ENCODE measurements at regions not wholly inside any gene's neighbourhood (a gene's known extent, or its start where the extent isn't known, plus 50 kb on each side); places are given as distances from the start of the nearest gene placed in this dataset.

GRCh38 chr7:67675971-67676370, 679.3 kb downstream of the TYW1 start:
- Mint-ChIP-seq H3K9me3 (ENCODE audit: unreplicated experiment) (peaks cover 23% of the 10 kb centered on the region), H3K4me1 (ENCODE audit: low read depth, unreplicated experiment) (no peaks in the 10 kb centered on the region), H3K36me3 (ENCODE audit: low read depth, unreplicated experiment) (no peaks in the 10 kb centered on the region), H3K4me3 (ENCODE audit: unreplicated experiment) (no peak overlapping the region), H3K27ac (ENCODE audit: unreplicated experiment) (no peak overlapping the region), H3K27me3 (ENCODE audit: low read depth, unreplicated experiment) (no peaks in the 10 kb centered on the region)
- no peak overlapping the region for H3K4me2 ChIP-seq (ENCODE audit: low read length)
- FAIRE-seq = no peak
- no peaks in the 10 kb centered on the region for H3K36me3 ChIP-seq (ENCODE audit: insufficient read depth, low read length)
- H2AFZ ChIP-seq (ENCODE audit: low read depth, low read length) = no peak overlapping the region
- no peak overlapping the region for H3K27ac ChIP-seq (ENCODE audit: low read depth, low read length)
- peaks cover 8% of the 10 kb centered on the region for H3K9me3 ChIP-seq (ENCODE audit: insufficient read depth, low read depth, low read length)
- H3K9ac ChIP-seq (ENCODE audit: low read length) = no peak overlapping the region
- DNase-seq (ENCODE audit: low read depth) = no peak
- no peaks in the 10 kb centered on the region for H3K4me1 ChIP-seq (ENCODE audit: insufficient read depth, low read length)
- no peak overlapping the region for H3K4me3 ChIP-seq (ENCODE audit: insufficient read depth, low read depth, low read length)
- no peaks in the 10 kb centered on the region for H4K20me1 ChIP-seq (ENCODE audit: insufficient read depth, low read length)
- no peak for TF ChIP-seq CTCF (IDR thresholded peaks at IDR 0.05; ENCODE audit: insufficient read depth, low read depth, low read length)
- TF ChIP-seq EZH2 (IDR thresholded peaks at IDR 0.05; ENCODE audit: insufficient read depth, low read length) = no peak
- no peaks in the 10 kb centered on the region for H3K27me3 ChIP-seq (ENCODE audit: insufficient read depth, low read length)
- H3K79me2 ChIP-seq (ENCODE audit: insufficient read depth, low read length) = no peaks in the 10 kb centered on the region

- H3K9me3 Mint-ChIP-seq (ENCODE audit: unreplicated experiment) = peaks cover 16% of the 10 kb centered on the region
- H3K4me3 ChIP-seq (ENCODE audit: insufficient read depth, low read depth, low read length) = no peak overlapping the region
- no peak overlapping the region for H3K27ac Mint-ChIP-seq (ENCODE audit: unreplicated experiment)
- no peak overlapping the region for H3K4me2 ChIP-seq (ENCODE audit: low read length)
- no peaks in the 10 kb centered on the region for H3K36me3 ChIP-seq (ENCODE audit: insufficient read depth, low read length)
- no peaks in the 10 kb centered on the region for H3K27me3 Mint-ChIP-seq (ENCODE audit: low read depth, unreplicated experiment)
- DNase-seq (ENCODE audit: low read depth) (no peak), FAIRE-seq (no peak)
- H3K4me1 Mint-ChIP-seq (ENCODE audit: low read depth, unreplicated experiment) = no peaks in the 10 kb centered on the region
- H4K20me1 ChIP-seq (ENCODE audit: insufficient read depth, low read length) = no peaks in the 10 kb centered on the region
- no peak overlapping the region for H2AFZ ChIP-seq (ENCODE audit: low read depth, low read length)
- H3K27ac ChIP-seq (ENCODE audit: low read depth, low read length) = no peak overlapping the region
- H3K4me1 ChIP-seq (ENCODE audit: insufficient read depth, low read length) = no peaks in the 10 kb centered on the region
- no peaks in the 10 kb centered on the region for H3K36me3 Mint-ChIP-seq (ENCODE audit: low read depth, unreplicated experiment)
- peaks cover 5% of the 10 kb centered on the region for H3K9me3 ChIP-seq (ENCODE audit: insufficient read depth, low read depth, low read length)
- TF ChIP-seq EZH2 (IDR thresholded peaks at IDR 0.05; ENCODE audit: insufficient read depth, low read length) = no peak
- TF ChIP-seq CTCF (IDR thresholded peaks at IDR 0.05; ENCODE audit: insufficient read depth, low read depth, low read length) = no peak
- no peak overlapping the region for H3K4me3 Mint-ChIP-seq (ENCODE audit: unreplicated experiment)
- H3K27me3 ChIP-seq (ENCODE audit: insufficient read depth, low read length) = no peaks in the 10 kb centered on the region
- H3K79me2 ChIP-seq (ENCODE audit: insufficient read depth, low read length) = no peaks in the 10 kb centered on the region
- no peak overlapping the region for H3K9ac ChIP-seq (ENCODE audit: low read length)
These were observed 681.8 kb downstream of the TYW1 start for GRCh38 chr7:67678419-67678818.

- TF ChIP-seq CTCF (IDR thresholded peaks at IDR 0.05; ENCODE audit: insufficient read depth, low read depth, low read length) (no peak), EZH2 (IDR thresholded peaks at IDR 0.05; ENCODE audit: insufficient read depth, low read length) (no peak)
- no peaks in the 10 kb centered on the region for H3K4me1 ChIP-seq (ENCODE audit: insufficient read depth, low read length)
- no peak for FAIRE-seq
- H2AFZ ChIP-seq (ENCODE audit: low read depth, low read length) = no peak overlapping the region
- Mint-ChIP-seq H3K27ac (ENCODE audit: unreplicated experiment) (no peak overlapping the region), H3K27me3 (ENCODE audit: low read depth, unreplicated experiment) (no peaks in the 10 kb centered on the region), H3K9me3 (ENCODE audit: unreplicated experiment) (peaks cover 10% of the 10 kb centered on the region), H3K36me3 (ENCODE audit: low read depth, unreplicated experiment) (no peaks in the 10 kb centered on the region), H3K4me1 (ENCODE audit: low read depth, unreplicated experiment) (no peaks in the 10 kb centered on the region), H3K4me3 (ENCODE audit: unreplicated experiment) (no peak overlapping the region)
- H3K27me3 ChIP-seq (ENCODE audit: insufficient read depth, low read length) = no peaks in the 10 kb centered on the region
- no peak overlapping the region for H3K4me2 ChIP-seq (ENCODE audit: low read length)
- no peaks in the 10 kb centered on the region for H3K9me3 ChIP-seq (ENCODE audit: insufficient read depth, low read depth, low read length)
- H3K79me2 ChIP-seq (ENCODE audit: insufficient read depth, low read length) = no peaks in the 10 kb centered on the region
- H3K4me3 ChIP-seq (ENCODE audit: insufficient read depth, low read depth, low read length) = no peak overlapping the region
- H3K36me3 ChIP-seq (ENCODE audit: insufficient read depth, low read length) = no peaks in the 10 kb centered on the region
- no peaks in the 10 kb centered on the region for H4K20me1 ChIP-seq (ENCODE audit: insufficient read depth, low read length)
- no peak overlapping the region for H3K9ac ChIP-seq (ENCODE audit: low read length)
- DNase-seq (ENCODE audit: low read depth) = no peak
- no peak overlapping the region for H3K27ac ChIP-seq (ENCODE audit: low read depth, low read length)
These were observed 687.0 kb downstream of the TYW1 start for GRCh38 chr7:67683628-67684027.

Measured in astrocyte (in vitro differentiated cells and primary cell).